ENCODE measurements at regions not wholly inside any gene's neighbourhood (a gene's known extent, or its start where the extent isn't known, plus 50 kb on each side); places are given as distances from the start of the nearest gene placed in this dataset.

- Histone ChIP-seq H3K9ac (replicated peaks; ENCODE audit: extremely low read depth, insufficient read depth, low read length) (no peak overlapping the region), H3K27me3 (ENCODE audit: control insufficient read depth in 2 of 2, insufficient read depth in 2 of 2, low read length in 2 of 2) (no peaks in the 10 kb centered on the region), H3K9me3 (replicated peaks; ENCODE audit: control insufficient read depth, insufficient read depth, low read length) (no peaks in the 10 kb centered on the region), H3K4me2 (ENCODE audit: insufficient read depth, low read length) (no peak overlapping the region), H3K36me3 (ENCODE audit: control insufficient read depth in 2 of 2, extremely low read depth in 1 of 2, insufficient read depth in 2 of 2, low read length in 2 of 2) (no peaks in the 10 kb centered on the region), H3K9me1 (replicated peaks; ENCODE audit: control insufficient read depth, extremely low read depth, insufficient read depth, low read length) (no peaks in the 10 kb centered on the region), H3K79me2 (ENCODE audit: control insufficient read depth, insufficient read depth, low read length) (no peaks in the 10 kb centered on the region), H3K4me1 (ENCODE audit: control insufficient read depth, extremely low read depth, insufficient read depth, low read length) (no peaks in the 10 kb centered on the region), H4K20me1 (replicated peaks; ENCODE audit: control insufficient read depth, extremely low read depth, insufficient read depth, low read length) (no peaks in the 10 kb centered on the region), H2AFZ (ENCODE audit: low read depth, low read length) (no peak overlapping the region), H3K27ac (ENCODE audit: insufficient read depth, low read depth, low read length) (no peak overlapping the region), H3K4me3 (replicated peaks in 1 of 3; ENCODE audit: insufficient read depth in 1 of 3, low read depth in 1 of 3, low read length in 3 of 3) (no peak overlapping the region)
- FAIRE-seq = no peak
- no TSS peak for BruUV-seq (replicated peaks)
- dilution Hi-C loops (cut with MboI; ENCODE audit: extremely low pct_ligation_motif_present, low sequenced_read_pairs) (no loop called here), intact Hi-C loops (cut with micrococcal nuclease) (no loop called here)
- ChIA-PET POLR2A (no interaction called here), CTCF (no interaction called here)
- TF ChIP-seq MYC (IDR thresholded peaks at IDR 0.05; ENCODE audit: low read depth, low read length) (no peak), POLR2A (IDR thresholded peaks at IDR 0.05; ENCODE audit: low read depth, low read length) (no peak), JUN (IDR thresholded peaks at IDR 0.05; ENCODE audit: borderline replicate concordance, insufficient read depth, insufficient read length, low read depth) (no peak), CTCF (IDR thresholded peaks at IDR 0.05; ENCODE audit: extremely low read depth in 1 of 2, insufficient read depth in 1 of 2, low read depth in 1 of 2, low read length in 2 of 2) (no peak), MAX (IDR thresholded peaks at IDR 0.05; ENCODE audit: insufficient read depth, insufficient read length) (no peak), GATA2 (IDR thresholded peaks at IDR 0.05; ENCODE audit: insufficient read depth, insufficient read length, low read depth, low read length) (no peak), POLR2AphosphoS5 (IDR thresholded peaks at IDR 0.05; ENCODE audit: insufficient read depth, low read depth, low read length) (no peak), EZH2 (IDR thresholded peaks at IDR 0.05; ENCODE audit: borderline replicate concordance, low read depth, low read length, severe bottlenecking) (no peak), FOS (IDR thresholded peaks at IDR 0.05; ENCODE audit: borderline replicate concordance, insufficient read depth, low read length) (no peak)
- DNase-seq (ENCODE audit: low read depth, low spot score) = no peak
These were observed 100.7 kb downstream of the RPL10L start for GRCh38 chr14:46550836-46551235.
